ENCODE measurements at regions not wholly inside any gene's neighbourhood (a gene's known extent, or its start where the extent isn't known, plus 50 kb on each side); places are given as distances from the start of the nearest gene placed in this dataset.

DNA sequence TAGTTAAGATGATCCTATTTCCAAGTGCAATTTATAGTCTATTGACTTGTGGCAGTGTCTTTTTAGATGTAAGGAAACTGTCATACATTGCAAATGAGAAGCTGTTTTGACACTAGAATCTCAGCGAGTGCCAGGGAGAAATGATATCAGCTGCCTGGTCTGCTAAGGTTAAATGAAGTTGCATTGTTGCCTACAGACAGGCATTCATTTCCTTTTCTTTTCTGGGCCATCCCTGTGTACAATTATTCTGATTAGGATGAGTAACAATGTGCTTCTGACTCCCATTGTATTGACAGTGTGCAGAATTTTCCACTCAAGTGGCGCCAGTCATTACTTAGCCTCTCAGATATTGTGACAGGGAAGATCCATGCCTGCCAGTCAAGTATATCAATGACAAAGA lies 231.2 kb downstream of the GPAT3 start:
- no peak for ATAC-seq
- H3K27ac Mint-ChIP-seq: no peak overlapping the region
- no peaks in the 10 kb centered on the region for H3K27me3 ChIP-seq (ENCODE audit: insufficient read depth)
- no peaks in the 10 kb centered on the region for H3K79me2 ChIP-seq (replicated peaks; ENCODE audit: insufficient read depth)
- H3K4me3 Mint-ChIP-seq: no peak overlapping the region
- H3K4me1 Mint-ChIP-seq: no peaks in the 10 kb centered on the region; the same call in 2 of the 3 replicates
- no peaks in the 10 kb centered on the region for H4K20me1 ChIP-seq (replicated peaks; ENCODE audit: insufficient read depth)
- H2AFZ ChIP-seq: no peak overlapping the region
- no peaks in the 10 kb centered on the region for H3K36me3 ChIP-seq (ENCODE audit: insufficient read depth)
- DNase-seq (ENCODE audit: low spot score): no peak
- peaks cover 11% of the 10 kb centered on the region; the same call in 1 of the 2 replicates for H3K9me2 ChIP-seq (ENCODE audit: insufficient read depth)
- no peaks in the 10 kb centered on the region for H3K4me1 ChIP-seq (ENCODE audit: insufficient read depth)
- no peak overlapping the region for H3K27ac ChIP-seq (ENCODE audit: low read depth)
- H3K9me3 Mint-ChIP-seq: no peaks in the 10 kb centered on the region
- H3K4me2 ChIP-seq: no peak overlapping the region
- TF ChIP-seq, protein P1, sequence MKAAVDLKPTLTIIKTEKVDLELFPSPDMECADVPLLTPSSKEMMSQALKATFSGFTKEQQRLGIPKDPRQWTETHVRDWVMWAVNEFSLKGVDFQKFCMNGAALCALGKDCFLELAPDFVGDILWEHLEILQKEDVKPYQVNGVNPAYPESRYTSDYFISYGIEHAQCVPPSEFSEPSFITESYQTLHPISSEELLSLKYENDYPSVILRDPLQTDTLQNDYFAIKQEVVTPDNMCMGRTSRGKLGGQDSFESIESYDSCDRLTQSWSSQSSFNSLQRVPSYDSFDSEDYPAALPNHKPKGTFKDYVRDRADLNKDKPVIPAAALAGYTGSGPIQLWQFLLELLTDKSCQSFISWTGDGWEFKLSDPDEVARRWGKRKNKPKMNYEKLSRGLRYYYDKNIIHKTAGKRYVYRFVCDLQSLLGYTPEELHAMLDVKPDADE (IDR thresholded peaks at IDR 0.05): no peak
- TF ChIP-seq POLR2AphosphoS5 (IDR thresholded peaks at IDR 0.05; ENCODE audit: low read depth) (no peak), JUNB (IDR thresholded peaks at IDR 0.05; ENCODE audit: unreplicated experiment) (no peak), EZH2phosphoT487 (IDR thresholded peaks at IDR 0.05; ENCODE audit: unreplicated experiment) (no peak), ZNF331 (CRISPR knock-in tag; IDR thresholded peaks at IDR 0.05; ENCODE audit: low read depth) (no peak), EZH2 (IDR thresholded peaks at IDR 0.05; ENCODE audit: low read depth, unreplicated experiment) (no peak), STAT1 (IDR thresholded peaks at IDR 0.05; ENCODE audit: unreplicated experiment) (no peak), NANOG (IDR thresholded peaks at IDR 0.05; ENCODE audit: borderline replicate concordance) (no peak), ZNF114 (CRISPR knock-in tag; IDR thresholded peaks at IDR 0.05) (no peak), CREB1 (CRISPR knock-in tag; IDR thresholded peaks at IDR 0.05; ENCODE audit: low read depth) (no peak)
- TF ChIP-seq, protein P2, sequence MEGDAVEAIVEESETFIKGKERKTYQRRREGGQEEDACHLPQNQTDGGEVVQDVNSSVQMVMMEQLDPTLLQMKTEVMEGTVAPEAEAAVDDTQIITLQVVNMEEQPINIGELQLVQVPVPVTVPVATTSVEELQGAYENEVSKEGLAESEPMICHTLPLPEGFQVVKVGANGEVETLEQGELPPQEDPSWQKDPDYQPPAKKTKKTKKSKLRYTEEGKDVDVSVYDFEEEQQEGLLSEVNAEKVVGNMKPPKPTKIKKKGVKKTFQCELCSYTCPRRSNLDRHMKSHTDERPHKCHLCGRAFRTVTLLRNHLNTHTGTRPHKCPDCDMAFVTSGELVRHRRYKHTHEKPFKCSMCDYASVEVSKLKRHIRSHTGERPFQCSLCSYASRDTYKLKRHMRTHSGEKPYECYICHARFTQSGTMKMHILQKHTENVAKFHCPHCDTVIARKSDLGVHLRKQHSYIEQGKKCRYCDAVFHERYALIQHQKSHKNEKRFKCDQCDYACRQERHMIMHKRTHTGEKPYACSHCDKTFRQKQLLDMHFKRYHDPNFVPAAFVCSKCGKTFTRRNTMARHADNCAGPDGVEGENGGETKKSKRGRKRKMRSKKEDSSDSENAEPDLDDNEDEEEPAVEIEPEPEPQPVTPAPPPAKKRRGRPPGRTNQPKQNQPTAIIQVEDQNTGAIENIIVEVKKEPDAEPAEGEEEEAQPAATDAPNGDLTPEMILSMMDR (conservative IDR thresholded peaks at IDR 0.05; ENCODE audit: low read depth in 2 of 2): no peak
- TF ChIP-seq, protein P3, sequence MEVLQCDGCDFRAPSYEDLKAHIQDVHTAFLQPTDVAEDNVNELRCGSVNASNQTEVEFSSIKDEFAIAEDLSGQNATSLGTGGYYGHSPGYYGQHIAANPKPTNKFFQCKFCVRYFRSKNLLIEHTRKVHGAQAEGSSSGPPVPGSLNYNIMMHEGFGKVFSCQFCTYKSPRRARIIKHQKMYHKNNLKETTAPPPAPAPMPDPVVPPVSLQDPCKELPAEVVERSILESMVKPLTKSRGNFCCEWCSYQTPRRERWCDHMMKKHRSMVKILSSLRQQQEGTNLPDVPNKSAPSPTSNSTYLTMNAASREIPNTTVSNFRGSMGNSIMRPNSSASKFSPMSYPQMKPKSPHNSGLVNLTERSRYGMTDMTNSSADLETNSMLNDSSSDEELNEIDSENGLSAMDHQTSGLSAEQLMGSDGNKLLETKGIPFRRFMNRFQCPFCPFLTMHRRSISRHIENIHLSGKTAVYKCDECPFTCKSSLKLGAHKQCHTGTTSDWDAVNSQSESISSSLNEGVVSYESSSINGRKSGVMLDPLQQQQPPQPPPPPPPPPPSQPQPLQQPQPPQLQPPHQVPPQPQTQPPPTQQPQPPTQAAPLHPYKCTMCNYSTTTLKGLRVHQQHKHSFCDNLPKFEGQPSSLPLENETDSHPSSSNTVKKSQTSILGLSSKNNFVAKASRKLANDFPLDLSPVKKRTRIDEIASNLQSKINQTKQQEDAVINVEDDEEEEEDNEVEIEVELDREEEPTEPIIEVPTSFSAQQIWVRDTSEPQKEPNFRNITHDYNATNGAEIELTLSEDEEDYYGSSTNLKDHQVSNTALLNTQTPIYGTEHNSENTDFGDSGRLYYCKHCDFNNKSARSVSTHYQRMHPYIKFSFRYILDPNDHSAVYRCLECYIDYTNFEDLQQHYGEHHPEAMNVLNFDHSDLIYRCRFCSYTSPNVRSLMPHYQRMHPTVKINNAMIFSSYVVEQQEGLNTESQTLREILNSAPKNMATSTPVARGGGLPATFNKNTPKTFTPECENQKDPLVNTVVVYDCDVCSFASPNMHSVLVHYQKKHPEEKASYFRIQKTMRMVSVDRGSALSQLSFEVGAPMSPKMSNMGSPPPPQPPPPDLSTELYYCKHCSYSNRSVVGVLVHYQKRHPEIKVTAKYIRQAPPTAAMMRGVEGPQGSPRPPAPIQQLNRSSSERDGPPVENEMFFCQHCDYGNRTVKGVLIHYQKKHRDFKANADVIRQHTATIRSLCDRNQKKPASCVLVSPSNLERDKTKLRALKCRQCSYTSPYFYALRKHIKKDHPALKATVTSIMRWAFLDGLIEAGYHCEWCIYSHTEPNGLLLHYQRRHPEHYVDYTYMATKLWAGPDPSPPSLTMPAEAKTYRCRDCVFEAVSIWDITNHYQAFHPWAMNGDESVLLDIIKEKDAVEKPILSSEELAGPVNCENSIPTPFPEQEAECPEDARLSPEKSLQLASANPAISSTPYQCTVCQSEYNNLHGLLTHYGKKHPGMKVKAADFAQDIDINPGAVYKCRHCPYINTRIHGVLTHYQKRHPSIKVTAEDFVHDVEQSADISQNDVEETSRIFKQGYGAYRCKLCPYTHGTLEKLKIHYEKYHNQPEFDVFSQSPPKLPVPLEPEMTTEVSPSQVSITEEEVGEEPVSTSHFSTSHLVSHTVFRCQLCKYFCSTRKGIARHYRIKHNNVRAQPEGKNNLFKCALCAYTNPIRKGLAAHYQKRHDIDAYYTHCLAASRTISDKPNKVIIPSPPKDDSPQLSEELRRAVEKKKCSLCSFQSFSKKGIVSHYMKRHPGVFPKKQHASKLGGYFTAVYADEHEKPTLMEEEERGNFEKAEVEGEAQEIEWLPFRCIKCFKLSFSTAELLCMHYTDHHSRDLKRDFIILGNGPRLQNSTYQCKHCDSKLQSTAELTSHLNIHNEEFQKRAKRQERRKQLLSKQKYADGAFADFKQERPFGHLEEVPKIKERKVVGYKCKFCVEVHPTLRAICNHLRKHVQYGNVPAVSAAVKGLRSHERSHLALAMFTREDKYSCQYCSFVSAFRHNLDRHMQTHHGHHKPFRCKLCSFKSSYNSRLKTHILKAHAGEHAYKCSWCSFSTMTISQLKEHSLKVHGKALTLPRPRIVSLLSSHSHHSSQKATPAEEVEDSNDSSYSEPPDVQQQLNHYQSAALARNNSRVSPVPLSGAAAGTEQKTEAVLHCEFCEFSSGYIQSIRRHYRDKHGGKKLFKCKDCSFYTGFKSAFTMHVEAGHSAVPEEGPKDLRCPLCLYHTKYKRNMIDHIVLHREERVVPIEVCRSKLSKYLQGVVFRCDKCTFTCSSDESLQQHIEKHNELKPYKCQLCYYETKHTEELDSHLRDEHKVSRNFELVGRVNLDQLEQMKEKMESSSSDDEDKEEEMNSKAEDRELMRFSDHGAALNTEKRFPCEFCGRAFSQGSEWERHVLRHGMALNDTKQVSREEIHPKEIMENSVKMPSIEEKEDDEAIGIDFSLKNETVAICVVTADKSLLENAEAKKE (CRISPR knock-in tag; IDR thresholded peaks at IDR 0.05): no peak
- TF ChIP-seq, protein P4, sequence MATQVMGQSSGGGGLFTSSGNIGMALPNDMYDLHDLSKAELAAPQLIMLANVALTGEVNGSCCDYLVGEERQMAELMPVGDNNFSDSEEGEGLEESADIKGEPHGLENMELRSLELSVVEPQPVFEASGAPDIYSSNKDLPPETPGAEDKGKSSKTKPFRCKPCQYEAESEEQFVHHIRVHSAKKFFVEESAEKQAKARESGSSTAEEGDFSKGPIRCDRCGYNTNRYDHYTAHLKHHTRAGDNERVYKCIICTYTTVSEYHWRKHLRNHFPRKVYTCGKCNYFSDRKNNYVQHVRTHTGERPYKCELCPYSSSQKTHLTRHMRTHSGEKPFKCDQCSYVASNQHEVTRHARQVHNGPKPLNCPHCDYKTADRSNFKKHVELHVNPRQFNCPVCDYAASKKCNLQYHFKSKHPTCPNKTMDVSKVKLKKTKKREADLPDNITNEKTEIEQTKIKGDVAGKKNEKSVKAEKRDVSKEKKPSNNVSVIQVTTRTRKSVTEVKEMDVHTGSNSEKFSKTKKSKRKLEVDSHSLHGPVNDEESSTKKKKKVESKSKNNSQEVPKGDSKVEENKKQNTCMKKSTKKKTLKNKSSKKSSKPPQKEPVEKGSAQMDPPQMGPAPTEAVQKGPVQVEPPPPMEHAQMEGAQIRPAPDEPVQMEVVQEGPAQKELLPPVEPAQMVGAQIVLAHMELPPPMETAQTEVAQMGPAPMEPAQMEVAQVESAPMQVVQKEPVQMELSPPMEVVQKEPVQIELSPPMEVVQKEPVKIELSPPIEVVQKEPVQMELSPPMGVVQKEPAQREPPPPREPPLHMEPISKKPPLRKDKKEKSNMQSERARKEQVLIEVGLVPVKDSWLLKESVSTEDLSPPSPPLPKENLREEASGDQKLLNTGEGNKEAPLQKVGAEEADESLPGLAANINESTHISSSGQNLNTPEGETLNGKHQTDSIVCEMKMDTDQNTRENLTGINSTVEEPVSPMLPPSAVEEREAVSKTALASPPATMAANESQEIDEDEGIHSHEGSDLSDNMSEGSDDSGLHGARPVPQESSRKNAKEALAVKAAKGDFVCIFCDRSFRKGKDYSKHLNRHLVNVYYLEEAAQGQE (IDR thresholded peaks at IDR 0.05; ENCODE audit: unreplicated experiment): no peak
- no peaks in the 10 kb centered on the region for H3K36me3 Mint-ChIP-seq (ENCODE audit: low read depth)
- no peaks in the 10 kb centered on the region for H3K27me3 Mint-ChIP-seq (ENCODE audit: insufficient read depth, low read depth, poor library complexity)
- H3K4me3 ChIP-seq: no peak overlapping the region
- no peaks in the 10 kb centered on the region for H3F3A ChIP-seq (replicated peaks; ENCODE audit: low read depth)

Measured in GM23338 (cell line).